ENCODE measurements at regions not wholly inside any gene's neighbourhood (a gene's known extent, or its start where the extent isn't known, plus 50 kb on each side); places are given as distances from the start of the nearest gene placed in this dataset.

DNA sequence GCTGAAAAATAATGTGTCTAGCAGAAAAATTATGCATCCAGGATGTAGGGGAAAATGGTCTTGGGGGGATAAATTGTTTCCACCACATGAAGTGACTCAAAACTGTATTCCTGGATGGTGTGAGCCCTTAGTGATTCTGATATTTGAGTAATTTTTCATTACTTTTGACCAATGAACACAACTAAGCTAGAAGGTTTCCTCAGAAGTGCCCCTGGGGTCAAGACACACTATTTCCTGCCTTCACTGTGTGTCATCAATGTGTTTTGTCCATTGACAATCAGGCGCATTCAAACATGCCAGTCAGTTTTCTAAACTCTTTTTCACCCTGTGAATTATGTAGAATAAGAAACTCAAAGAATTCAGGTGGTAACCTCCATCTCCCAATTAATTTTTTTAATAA, 130.5 kb upstream of the REG3G start:
- WGBS, 2 experiments (ENCODE audit: extremely low coverage in 2 of 2, insufficient read length in 1 of 2) = no CpG with 5 or more reads among the region's 1 CpG
- no peaks in the 10 kb centered on the region for H3K79me1 ChIP-seq (ENCODE audit: low read depth in 1 of 2, low read length in 2 of 2)
- H4K20me1 ChIP-seq (ENCODE audit: insufficient read depth, low read length) = no peaks in the 10 kb centered on the region
- H3K9ac ChIP-seq (ENCODE audit: low read depth, low read length) = no peak overlapping the region
- H3K4ac ChIP-seq (ENCODE audit: low read depth, low read length) = no peak overlapping the region
- H3K4me1 ChIP-seq (ENCODE audit: control insufficient read depth, insufficient read depth, low read length) = no peaks in the 10 kb centered on the region
- no peak overlapping the region for H4K8ac ChIP-seq (ENCODE audit: low read depth in 2 of 2, low read length in 2 of 2)
- no peak overlapping the region for H4K5ac ChIP-seq (ENCODE audit: low read depth, low read length)
- BruUV-seq (replicated peaks) = no TSS peak
- no peak overlapping the region for H3K56ac ChIP-seq (ENCODE audit: extremely low read depth, insufficient read depth, low read length)
- in situ Hi-C loops (cut with MboI; ENCODE audit: low sequenced_read_pairs) (no loop called here), dilution Hi-C loops (cut with HindIII; ENCODE audit: low sequenced_read_pairs, unreplicated experiment) (no loop called here), intact Hi-C loops (cut with micrococcal nuclease) (no loop called here)
- no peak overlapping the region for H3K4me3 ChIP-seq (ENCODE audit: insufficient read depth, low read depth, low read length)
- ChIA-PET POLR2A (ENCODE audit: unreplicated experiment) (no interaction called here), CTCF (no interaction called here)
- no peak overlapping the region for H2BK5ac ChIP-seq (ENCODE audit: low read depth, low read length, poor library complexity, severe bottlenecking)
- H3K23ac ChIP-seq (ENCODE audit: low read depth, low read length) = no peak overlapping the region
- no peaks in the 10 kb centered on the region for H3K9me1 ChIP-seq (ENCODE audit: insufficient read depth, low read length)
- H2AK5ac ChIP-seq (ENCODE audit: low read depth, low read length) = no peak overlapping the region
- H3K27me3 ChIP-seq (ENCODE audit: control insufficient read depth, insufficient read depth, low read length) = no peaks in the 10 kb centered on the region
- peaks cover 8% of the 10 kb centered on the region; the same call in 1 of the 2 replicates for H3K9me3 ChIP-seq (ENCODE audit: control insufficient read depth, insufficient read depth, low read length)
- no peak overlapping the region for H3K27ac ChIP-seq (ENCODE audit: insufficient read depth, low read length)
- H4K91ac ChIP-seq (ENCODE audit: insufficient read depth, low read depth, low read length) = no peak overlapping the region
- H3K14ac ChIP-seq (replicated peaks; ENCODE audit: low read depth, low read length) = no peak overlapping the region
- H3K4me2 ChIP-seq (ENCODE audit: low read depth, low read length) = no peak overlapping the region
- H2BK120ac ChIP-seq (ENCODE audit: low read depth, low read length) = no peak overlapping the region
- H3K36me3 ChIP-seq (ENCODE audit: control insufficient read depth, insufficient read depth, low read length) = no peaks in the 10 kb centered on the region
- no peak overlapping the region for H2BK15ac ChIP-seq (ENCODE audit: low read depth, low read length)
- ATAC-seq (ENCODE audit: low read depth) (no peak), DNase-seq (no peak)
- H2AFZ ChIP-seq (replicated peaks; ENCODE audit: low read length, poor library complexity) = no peak overlapping the region
- no peak for TF ChIP-seq CEBPB (IDR thresholded peaks at IDR 0.05; ENCODE audit: low read depth, low read length)
- H2BK20ac ChIP-seq (ENCODE audit: low read depth, low read length) = no peak overlapping the region
- no peak overlapping the region for H3K18ac ChIP-seq (ENCODE audit: low read depth, low read length)
- H2AK9ac ChIP-seq (replicated peaks; ENCODE audit: low read depth, low read length, poor library complexity) = no peak overlapping the region

Measured in IMR-90 (cell line).